IMR-90 (cell line): ENCODE measurements at regions not wholly inside any gene's neighbourhood (a gene's known extent, or its start where the extent isn't known, plus 50 kb on each side); places are given as distances from the start of the nearest gene placed in this dataset.

Experiments
- ATAC-seq: fragments of 200-7000 bp; cut with Tn5 transposase; 2 replicates; pipeline ENCODE4 v1.9.1; 2020; ENCODE audit warnings: low read depth, mild to moderate bottlenecking, moderate library complexity
- BruUV-seq: library from RNA; stranded (reverse); fragments of 400-500 nt; replicated peaks from 2 replicates; lab custom pipeline; 2021; lab: Mats Ljungman, UMichigan
- CTCF ChIA-PET: fragments of 300-600 bp; formaldehyde crosslinking; extraction: SDS; loops from one replicate; lab custom pipeline; 2021; ENCODE audit warnings: antibody characterized with exemption; lab: Yijun Ruan, JAX
- POLR2A ChIA-PET: fragments of 300-600 bp; sonication (Branson Sonifier 250); formaldehyde crosslinking; loops from one replicate; lab custom pipeline; 2022; ENCODE audit warnings: antibody characterized with exemption; ENCODE audit not compliant: unreplicated experiment; lab: Charles Lee
- DNase-seq: peaks from one replicate; pipeline ENCODE4 v3.0.0; 2013
- H2AFZ ChIP-seq: replicated peaks from 2 replicates; pipeline ENCODE3; 2013; ENCODE audit warnings: low read length, mild to moderate bottlenecking; ENCODE audit not compliant: poor library complexity
- H2AK5ac ChIP-seq: 2 replicates; pipeline ENCODE4 v1.6.1; 2013; ENCODE audit warnings: low read depth, low read length, inconsistent platforms
- H2AK9ac ChIP-seq: replicated peaks from 2 replicates; pipeline ENCODE3; 2013; ENCODE audit warnings: mild to moderate bottlenecking, low read depth, low read length, moderate library complexity; ENCODE audit not compliant: poor library complexity
- H2BK120ac ChIP-seq: 2 replicates; pipeline ENCODE4 v1.6.1; 2013; ENCODE audit warnings: low read depth, low read length, inconsistent platforms
- H2BK15ac ChIP-seq: 3 replicates; pipeline ENCODE4 v1.6.1; 2013; ENCODE audit warnings: low read depth, low read length, inconsistent platforms
- H2BK20ac ChIP-seq: 2 replicates; pipeline ENCODE4 v1.6.1; 2013; ENCODE audit warnings: low read depth, mild to moderate bottlenecking, inconsistent platforms, low read length, moderate library complexity
- H2BK5ac ChIP-seq: 2 replicates; pipeline ENCODE4 v1.6.1; 2013; ENCODE audit warnings: mild to moderate bottlenecking, low read depth, low read length, inconsistent platforms; ENCODE audit not compliant: poor library complexity, severe bottlenecking
- H3K14ac ChIP-seq: replicated peaks from 2 replicates; pipeline ENCODE4 v1.6.1; 2013; ENCODE audit warnings: low read depth, low read length, inconsistent platforms
- H3K18ac ChIP-seq: 2 replicates; pipeline ENCODE4 v1.6.1; 2013; ENCODE audit warnings: low read depth, low read length, control low read depth
- H3K23ac ChIP-seq: 2 replicates; pipeline ENCODE4 v1.6.1; 2013; ENCODE audit warnings: low read depth, low read length, inconsistent platforms
- H3K27ac ChIP-seq: 2 replicates; pipeline ENCODE4 v1.5.1; 2013; ENCODE audit warnings: mild to moderate bottlenecking, control low read depth, low read length; ENCODE audit not compliant: insufficient read depth
- H3K27me3 ChIP-seq: 2 replicates; pipeline ENCODE4 v1.6.1; 2013; ENCODE audit warnings: low read length; ENCODE audit not compliant: control insufficient read depth, insufficient read depth
- H3K36me3 ChIP-seq: 2 replicates; pipeline ENCODE4 v1.6.1; 2013; ENCODE audit warnings: low read length, mixed read lengths; ENCODE audit not compliant: control insufficient read depth, insufficient read depth
- H3K4ac ChIP-seq: 2 replicates; pipeline ENCODE4 v1.6.1; 2013; ENCODE audit warnings: low read depth, low read length, inconsistent platforms
- H3K4me1 ChIP-seq: 2 replicates; pipeline ENCODE4 v1.6.1; 2013; ENCODE audit warnings: low read length, mixed read lengths; ENCODE audit not compliant: control insufficient read depth, insufficient read depth
- H3K4me2 ChIP-seq: 2 replicates; pipeline ENCODE4 v1.6.1; 2013; ENCODE audit warnings: low read depth, mild to moderate bottlenecking, control low read depth, low read length, moderate library complexity
- H3K4me3 ChIP-seq: 2 replicates; pipeline ENCODE4 v1.5.1; 2013; ENCODE audit warnings: low read depth, mild to moderate bottlenecking, control low read depth, low read length, moderate library complexity; ENCODE audit not compliant: insufficient read depth
- H3K56ac ChIP-seq: 2 replicates; pipeline ENCODE4 v1.6.1; 2013; ENCODE audit warnings: low read length, inconsistent platforms; ENCODE audit not compliant: insufficient read depth; ENCODE audit errors: extremely low read depth
- H3K79me1 ChIP-seq, 2 experiments: 2 replicates each; pipeline ENCODE4 v1.6.1; 2013; ENCODE audit warnings: low read length in 2 of 2, inconsistent platforms in 1 of 2, low read depth in 1 of 2
- H3K9ac ChIP-seq: 2 replicates; pipeline ENCODE4 v1.6.1; 2013; ENCODE audit warnings: low read depth, low read length, control low read depth
- H3K9me1 ChIP-seq: 2 replicates; pipeline ENCODE4 v1.6.1; 2013; ENCODE audit warnings: low read length, inconsistent platforms; ENCODE audit not compliant: insufficient read depth
- H3K9me3 ChIP-seq: 2 replicates; pipeline ENCODE4 v1.6.1; 2013; ENCODE audit warnings: low read length; ENCODE audit not compliant: control insufficient read depth, insufficient read depth
- H4K20me1 ChIP-seq: 2 replicates; pipeline ENCODE4 v1.6.1; 2013; ENCODE audit warnings: low read length, inconsistent platforms; ENCODE audit not compliant: insufficient read depth
- H4K5ac ChIP-seq: 2 replicates; pipeline ENCODE4 v1.6.1; 2013; ENCODE audit warnings: mild to moderate bottlenecking, low read depth, low read length, control low read depth
- H4K8ac ChIP-seq, 2 experiments: 2 replicates each; pipeline ENCODE4 v1.6.1; 2013; ENCODE audit warnings: low read depth in 2 of 2, low read length in 2 of 2, control low read depth in 1 of 2, inconsistent platforms in 1 of 2
- H4K91ac ChIP-seq: 2 replicates; pipeline ENCODE4 v1.6.1; 2013; ENCODE audit warnings: low read depth, low read length, inconsistent platforms; ENCODE audit not compliant: insufficient read depth
- BHLHE40 ChIP-seq: fragments of 150-350 bp; IDR thresholded peaks from 2 replicates; pipeline ENCODE4 v1.6.1; 2016; ENCODE audit warnings: mild to moderate bottlenecking, low read depth, low read length
- CEBPB ChIP-seq: IDR thresholded peaks from 2 replicates; pipeline ENCODE4 v1.6.1; 2012; ENCODE audit warnings: low read depth, low read length, improper control_type of control experiment
- CHD1 ChIP-seq: IDR thresholded peaks from 2 replicates; pipeline ENCODE4 v1.6.1; 2012; ENCODE audit warnings: low read depth, low read length, improper control_type of control experiment
- CTCF ChIP-seq: conservative IDR thresholded peaks from 2 replicates; pipeline ENCODE4 v1.5.1; 2012; ENCODE audit warnings: mild to moderate bottlenecking, low read depth, low read length, improper control_type of control experiment
- FOS ChIP-seq: fragments of 150-350 bp; IDR thresholded peaks from 2 replicates; pipeline ENCODE4 v1.6.1; 2016; ENCODE audit warnings: low read depth, low read length
- MAFK ChIP-seq: IDR thresholded peaks from 2 replicates; pipeline ENCODE4 v1.6.1; 2012; ENCODE audit warnings: low read depth, low read length, improper control_type of control experiment
- MAZ ChIP-seq: IDR thresholded peaks from 2 replicates; pipeline ENCODE4 v1.6.1; 2012; ENCODE audit warnings: low read depth, mild to moderate bottlenecking, low read length, improper control_type of control experiment, moderate library complexity, borderline replicate concordance
- MXI1 ChIP-seq: IDR thresholded peaks from 2 replicates; pipeline ENCODE4 v1.6.1; 2012; ENCODE audit warnings: low read depth, mild to moderate bottlenecking, low read length, moderate library complexity, borderline replicate concordance
- NFE2L2 ChIP-seq: fragments of 150-350 bp; IDR thresholded peaks from 2 replicates; pipeline ENCODE4 v1.6.1; 2016; ENCODE audit warnings: low read depth, mild to moderate bottlenecking, low read length
- POLR2A ChIP-seq: IDR thresholded peaks from 2 replicates; pipeline ENCODE4 v1.6.1; 2012; ENCODE audit warnings: mild to moderate bottlenecking, low read depth, low read length
- RAD21 ChIP-seq: IDR thresholded peaks from 2 replicates; pipeline ENCODE4 v1.6.1; 2012; ENCODE audit warnings: low read length, improper control_type of control experiment
- RCOR1 ChIP-seq: IDR thresholded peaks from 2 replicates; pipeline ENCODE4 v1.6.1; 2012; ENCODE audit warnings: mild to moderate bottlenecking, low read length, improper control_type of control experiment; ENCODE audit not compliant: insufficient replicate concordance
- RFX5 ChIP-seq: IDR thresholded peaks from 2 replicates; pipeline ENCODE4 v1.8.0; 2012; ENCODE audit warnings: low read depth, mild to moderate bottlenecking, low read length, moderate library complexity
- SMC3 ChIP-seq: fragments of 150-350 bp; IDR thresholded peaks from 2 replicates; pipeline ENCODE4 v1.6.1; 2016; ENCODE audit warnings: low read depth, mild to moderate bottlenecking, antibody characterized with exemption, low read length, moderate library complexity
- USF2 ChIP-seq: fragments of 150-350 bp; IDR thresholded peaks from 2 replicates; pipeline ENCODE4 v1.6.1; 2017; ENCODE audit warnings: mild to moderate bottlenecking, antibody characterized with exemption, low read length, low read depth
- WGBS, 2 experiments: methylation state at CpG; one replicate each; pipeline versions ENCODE4 v1.1.5 to v1.1.7; 2013; ENCODE audit warnings: missing lambda C conversion rate in 2 of 2; ENCODE audit not compliant: insufficient read length in 1 of 2; ENCODE audit errors: extremely low coverage in 2 of 2; 5-methylcytosine and 5-hydroxymethylcytosine counted together
- dilution Hi-C: fragments of 300-500 bp; cut with HindIII; formaldehyde crosslinking; loops from one replicate; pipeline ENCODE4 v1.14.3; 2018; ENCODE audit warnings: low sequenced_read_pairs; ENCODE audit not compliant: unreplicated experiment
- in situ Hi-C: fragments of 300-500 bp; cut with MboI; formaldehyde crosslinking; loops from 3 replicates; pipeline ENCODE4 v1.14.3; 2019; ENCODE audit warnings: low sequenced_read_pairs, inconsistent platforms, mixed read lengths
- intact Hi-C: fragments of 100-400 bp; cut with micrococcal nuclease; formaldehyde crosslinking; loops from 2 replicates; pipeline ENCODE4 v1.10.0; 2022
- TF ChIP-seq, protein P1 (sequence below): fragments of 150-350 bp; IDR thresholded peaks from 2 replicates; pipeline ENCODE4 v1.6.1; 2016; ENCODE audit warnings: low read depth, mild to moderate bottlenecking, low read length, moderate library complexity, borderline replicate concordance

DNA sequence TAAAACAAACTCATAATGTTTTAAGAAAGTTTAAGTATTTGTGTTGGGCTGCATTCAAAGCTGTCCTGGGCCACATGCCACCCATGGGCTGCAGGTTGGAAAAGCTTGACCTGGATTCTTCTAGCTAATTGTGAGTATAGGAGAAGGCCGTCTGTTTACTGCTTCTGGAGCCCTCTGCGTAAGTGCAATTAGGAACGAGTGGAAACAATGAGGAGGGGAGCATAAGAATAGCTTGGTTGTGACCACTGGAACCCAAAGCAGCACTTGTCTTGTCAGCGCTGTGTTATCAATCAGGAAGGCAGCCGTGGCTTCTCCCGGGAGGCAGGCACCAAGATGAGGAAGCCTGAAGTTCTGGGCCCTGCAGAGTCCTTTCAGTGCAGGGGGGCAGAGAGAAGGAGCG is 110.4 kb upstream of the MBNL2 start:
- H2BK20ac ChIP-seq: peak overlapping the region; percentile 91
- H3K4me1 ChIP-seq: peaks cover 34% of the 10 kb centered on the region
- H3K23ac ChIP-seq: 0 out of 2 replicates have a peak overlapping the region, but pooled peaks have one; percentile 18
- H3K27ac ChIP-seq: 0 out of 2 replicates have a peak overlapping the region, but pooled peaks have one; percentile 1
- no peaks in the 10 kb centered on the region for H3K27me3 ChIP-seq
- H2AK5ac ChIP-seq: peak overlapping the region; percentile 45; the same call in 1 of the 2 replicates
- H2BK15ac ChIP-seq: no peak overlapping the region; the same call in 2 of the 3 replicates
- dilution Hi-C loops (no loop called here), intact Hi-C loops (loop anchor here (10.0 kb wide), 1 partner anchor 463 kb away; no protein-coding TSS in a partner anchor), in situ Hi-C loops (loop anchor here (10.0 kb wide), 1 partner anchor 243 kb away; no protein-coding TSS in a partner anchor)
- no peaks in the 10 kb centered on the region for H3K36me3 ChIP-seq
- H3K4me2 ChIP-seq: no peak overlapping the region
- ChIA-PET CTCF (interaction anchor here (0.5 to 1.5 kb wide), 2 partner anchors 111 to 115 kb away, joined by 3 to 7 read pairs; no protein-coding TSS in a partner anchor), POLR2A (interaction anchor here (1.1 to 1.2 kb wide), 2 partner anchors 110 to 113 kb away, joined by 5 to 7 read pairs; partner anchors contain the start of gene MBNL2)
- DNase-seq (no peak), ATAC-seq (no peak)
- no peak overlapping the region for H2AK9ac ChIP-seq
- H3K9me1 ChIP-seq: peaks cover 26% of the 10 kb centered on the region
- no peak for TF ChIP-seq RFX5
- TF ChIP-seq POLR2A: no peak
- no peak for TF ChIP-seq CEBPB
- no peak for TF ChIP-seq BHLHE40
- TF ChIP-seq, protein P1, sequence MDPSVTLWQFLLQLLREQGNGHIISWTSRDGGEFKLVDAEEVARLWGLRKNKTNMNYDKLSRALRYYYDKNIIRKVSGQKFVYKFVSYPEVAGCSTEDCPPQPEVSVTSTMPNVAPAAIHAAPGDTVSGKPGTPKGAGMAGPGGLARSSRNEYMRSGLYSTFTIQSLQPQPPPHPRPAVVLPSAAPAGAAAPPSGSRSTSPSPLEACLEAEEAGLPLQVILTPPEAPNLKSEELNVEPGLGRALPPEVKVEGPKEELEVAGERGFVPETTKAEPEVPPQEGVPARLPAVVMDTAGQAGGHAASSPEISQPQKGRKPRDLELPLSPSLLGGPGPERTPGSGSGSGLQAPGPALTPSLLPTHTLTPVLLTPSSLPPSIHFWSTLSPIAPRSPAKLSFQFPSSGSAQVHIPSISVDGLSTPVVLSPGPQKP: no peak
- no peak for TF ChIP-seq CHD1
- TF ChIP-seq MAZ: no peak
- TF ChIP-seq MAFK: no peak
- TF ChIP-seq RAD21: no peak
- TF ChIP-seq SMC3: no peak
- TF ChIP-seq USF2: no peak
- TF ChIP-seq RCOR1: no peak
- no peak for TF ChIP-seq CTCF
- no peak for TF ChIP-seq MXI1
- TF ChIP-seq NFE2L2: no peak
- no peak for TF ChIP-seq FOS
- peaks cover 0 to 7% of the 10 kb centered on the region in 2 experiments; a peak in 2 of 4 replicates for H3K79me1 ChIP-seq
- no peak overlapping the region for H2AFZ ChIP-seq
- no peaks in the 10 kb centered on the region for H4K20me1 ChIP-seq
- H4K5ac ChIP-seq: no peak overlapping the region
- WGBS, 2 experiments: no CpG with 5 or more reads among the region's 7 CpGs
- H3K4me3 ChIP-seq: no peak overlapping the region
- no peak overlapping the region for H3K56ac ChIP-seq
- H3K9ac ChIP-seq: no peak overlapping the region
- H3K9me3 ChIP-seq: no peaks in the 10 kb centered on the region
- peak overlapping the region; percentile 71 for H4K91ac ChIP-seq
- peak overlapping the region; percentile 75 for H3K4ac ChIP-seq
- H3K18ac ChIP-seq: no peak overlapping the region; the same call in 1 of the 2 replicates
- peak overlapping the region; percentile 84 for H2BK120ac ChIP-seq
- H2BK5ac ChIP-seq: no peak overlapping the region
- H3K14ac ChIP-seq: no peak overlapping the region
- no TSS peak for BruUV-seq
- H4K8ac ChIP-seq: no peak overlapping the region
